Ovary (tissue), 7 donors: ENCODE measurements at regions not wholly inside any gene's neighbourhood (a gene's known extent, or its start where the extent isn't known, plus 50 kb on each side); places are given as distances from the start of the nearest gene placed in this dataset.

Experiments used
- DNase-seq, 5 donors: peaks; one replicate each; pipeline ENCODE4 v3.0.0-alpha.2; 2019 to 2020
- H3K27ac ChIP-seq, 2 donors: fragments of 200-600 bp; one replicate each; pipeline versions ENCODE4 v1.5.1 to v1.8.0; 2019 to 2022
- H3K27me3 ChIP-seq: fragments of 200-600 bp; one replicate; pipeline ENCODE4 v1.8.0; 2022
- H3K36me3 ChIP-seq: fragments of 200-600 bp; sonication (generic); one replicate; pipeline ENCODE4 v1.5.1; 2019
- H3K4me1 ChIP-seq: one replicate; pipeline ENCODE4 v1.8.1; 2013; ENCODE audit warnings: mild to moderate bottlenecking, moderate library complexity; ENCODE audit not compliant: insufficient read depth
- H3K4me3 ChIP-seq: fragments of 200-600 bp; sonication (generic); one replicate; pipeline ENCODE4 v1.5.1; 2017
- H3K9me3 ChIP-seq, 2 donors: fragments of 200-600 bp in 1 of 2; sonication (generic) in 1 of 2; one replicate each; pipeline versions ENCODE4 v1.5.1 to v1.8.1; 2013 to 2019; ENCODE audit warnings: mild to moderate bottlenecking in 1 of 2, moderate library complexity in 1 of 2
- CTCF ChIP-seq, 3 donors: fragments of 450-650 bp in 2 of 3; fragments of 200-600 bp in 1 of 3; IDR thresholded peaks; one replicate each; pipeline versions ENCODE4 v1.5.1 to v1.8.0; 2016 to 2022; ENCODE audit warnings: antibody characterized with exemption in 3 of 3, mild to moderate bottlenecking in 1 of 3
- EP300 ChIP-seq: sonication (generic); formaldehyde crosslinking; IDR thresholded peaks from one replicate; pipeline ENCODE4 v1.6.1; 2017; ENCODE audit warnings: antibody characterized with exemption
- POLR2A ChIP-seq: fragments of 450-650 bp; IDR thresholded peaks from one replicate; pipeline ENCODE4 v1.6.1; 2017; ENCODE audit warnings: antibody characterized with exemption, mild to moderate bottlenecking, moderate library complexity
- WGBS, 3 donors: extraction: QIAGEN DNeasy Blood & Tissue Kit in 1 of 3; methylation state at CpG; one replicate each; pipeline versions ENCODE4 v1.1.5 to v1.1.7; 2013 to 2017; 5-methylcytosine and 5-hydroxymethylcytosine counted together
- intact Hi-C, 4 donors: fragments of 100-400 bp; cut with DNase I; formaldehyde crosslinking; loops; one replicate each; pipeline versions ENCODE4 v1.11.0 to v1.15.1; 2022 to 2023
- donor health status: DM: no; HTN: no; CAD: no; lungs with moderate emphysema.
- donor health status: DM: no; HTN: no; CAD: no.
- donor health status: Bipolar disorder and iron deficiency.
- donor health status: DM: no; HTN: no; CAD: no.
- donor health status: DM: yes; HTN: yes; CAD: no.

DNA sequence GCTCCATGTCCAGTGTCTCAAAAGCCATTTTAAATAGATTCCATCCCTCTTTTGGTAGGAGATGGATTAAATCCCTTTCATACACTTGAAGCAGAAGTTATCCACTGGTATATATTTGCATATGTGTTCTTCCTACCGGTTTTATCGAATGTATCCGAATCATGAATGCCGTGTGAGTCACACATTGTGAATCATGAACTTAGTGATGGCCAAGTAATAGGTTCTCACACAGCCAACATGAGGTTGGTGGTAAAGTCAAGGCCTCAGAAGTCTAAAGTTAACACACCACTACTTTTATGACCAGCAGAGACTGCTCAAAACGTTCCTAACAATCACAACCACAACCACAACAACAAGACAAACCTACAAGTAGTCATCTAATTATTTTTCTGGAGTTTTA is 345.5 kb downstream of the THBS2 start:
- WGBS, 3 donors = 73 to 79% (median 78%) methylated on average over 5 of the region's 5 CpGs
- no peak overlapping the region for H3K27ac ChIP-seq
- no peak for DNase-seq
- no peaks in the 10 kb centered on the region for H3K27me3 ChIP-seq
- no peaks in the 10 kb centered on the region for H3K9me3 ChIP-seq
- TF ChIP-seq POLR2A (no peak), EP300 (no peak), CTCF (IDR thresholded peaks at IDR 0.05) (no peak)
- intact Hi-C loops = loop anchor here in 1 of 4 donors (5.0 to 10.0 kb wide), 2 partner anchors 577 to 734 kb away; no protein-coding TSS in a partner anchor
- H3K4me1 ChIP-seq = no peaks in the 10 kb centered on the region
- H3K36me3 ChIP-seq = no peaks in the 10 kb centered on the region
- no peak overlapping the region for H3K4me3 ChIP-seq

GRCh38 chr6:168906391-168906790 is 347.3 kb downstream of the THBS2 start:
- TF ChIP-seq POLR2A = no peak
- TF ChIP-seq EP300 = no peak
- no peak for TF ChIP-seq CTCF (IDR thresholded peaks at IDR 0.05)
- Histone ChIP-seq H3K27ac (no peak overlapping the region), H3K9me3 (no peaks in the 10 kb centered on the region), H3K4me3 (no peak overlapping the region), H3K4me1 (no peaks in the 10 kb centered on the region), H3K27me3 (no peaks in the 10 kb centered on the region), H3K36me3 (no peaks in the 10 kb centered on the region)
- WGBS, 3 donors = 47 to 72% (median 63%) methylated on average over 5 of the region's 5 CpGs
- no peak for DNase-seq
- intact Hi-C loops = loop anchor here in 1 of 4 donors (5.0 to 10.0 kb wide), 2 partner anchors 578 to 736 kb away; no protein-coding TSS in a partner anchor

- no peak for DNase-seq
- intact Hi-C loops = loop anchor here in 1 of 4 donors (5.0 to 10.0 kb wide), 2 partner anchors 579 to 737 kb away; no protein-coding TSS in a partner anchor
- H3K36me3 ChIP-seq = no peaks in the 10 kb centered on the region
- H3K27ac ChIP-seq = no peak overlapping the region
- WGBS, 3 donors = 88 to 93% (median 92%) methylated on average over 7 of the region's 7 CpGs
- no peaks in the 10 kb centered on the region for H3K27me3 ChIP-seq
- no peaks in the 10 kb centered on the region for H3K4me1 ChIP-seq
- no peaks in the 10 kb centered on the region for H3K9me3 ChIP-seq
- TF ChIP-seq EP300 = no peak
- TF ChIP-seq POLR2A = no peak
- no peak overlapping the region for H3K4me3 ChIP-seq
Observed at GRCh38 chr6:168905451-168906090, 348.1 kb downstream of the THBS2 start.

DNA sequence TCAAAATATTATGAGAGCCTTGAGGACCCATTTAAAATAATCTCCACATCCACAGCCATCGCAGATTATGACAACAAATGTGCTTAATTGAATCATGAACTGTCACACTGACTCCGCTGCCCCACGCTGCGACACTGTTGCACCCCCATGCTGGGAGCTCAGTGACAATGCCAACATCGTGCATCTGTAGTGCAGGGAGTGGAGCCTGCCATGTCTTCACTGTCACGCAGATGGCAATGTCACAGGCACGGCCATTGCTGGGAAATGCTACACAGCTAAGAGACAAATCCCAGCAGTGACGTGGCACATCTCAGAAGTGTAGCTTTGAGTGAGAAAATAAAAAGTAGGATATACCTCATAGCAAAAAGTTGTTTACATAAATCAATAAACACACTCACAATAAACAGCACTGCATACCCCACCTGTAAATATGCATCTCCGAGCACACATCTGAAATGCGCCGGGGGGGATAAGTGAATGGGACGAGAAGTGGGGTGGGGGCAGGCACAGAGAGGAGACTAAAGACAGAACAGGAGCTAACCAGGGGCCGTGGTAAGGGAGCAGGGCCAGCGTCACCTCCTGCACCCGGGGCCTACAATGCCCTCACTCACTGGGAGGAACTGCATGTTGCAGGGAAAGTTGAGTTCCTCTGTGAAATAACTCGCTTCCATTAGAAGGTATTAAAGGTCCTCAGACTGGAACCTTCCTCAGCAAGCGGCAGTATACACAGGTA is 349.9 kb downstream of the THBS2 start:
- Histone ChIP-seq H3K9me3 (no peaks in the 10 kb centered on the region), H3K27ac (no peak overlapping the region), H3K36me3 (no peaks in the 10 kb centered on the region), H3K4me3 (no peak overlapping the region), H3K27me3 (no peaks in the 10 kb centered on the region), H3K4me1 (no peaks in the 10 kb centered on the region)
- intact Hi-C loops = loop anchor here in 1 of 4 donors (10.0 kb wide), 1 partner anchor 581 kb away; no protein-coding TSS in a partner anchor
- no peak for DNase-seq
- no peak for TF ChIP-seq POLR2A
- 89 to 91% (median 90%) methylated on average over 17 of the region's 17 CpGs for WGBS, 3 donors

- intact Hi-C loops = loop anchor here in 1 of 4 donors (10.0 kb wide), 1 partner anchor 583 kb away; no protein-coding TSS in a partner anchor
- 79 to 91% (median 84%) methylated on average over 6 of the region's 6 CpGs for WGBS, 3 donors
Observed at GRCh38 chr6:168902075-168902474, 351.6 kb downstream of the THBS2 start.

More at GRCh38 chr6:168902075-168902474, 351.6 kb downstream of the THBS2 start:
- DNase-seq = no peak
- H3K4me1 ChIP-seq = no peaks in the 10 kb centered on the region
- no peak overlapping the region for H3K27ac ChIP-seq
- H3K27me3 ChIP-seq = no peaks in the 10 kb centered on the region
- H3K9me3 ChIP-seq = no peaks in the 10 kb centered on the region
- no peak for TF ChIP-seq POLR2A
- TF ChIP-seq EP300 = no peak
- TF ChIP-seq CTCF (IDR thresholded peaks at IDR 0.05) = no peak
- H3K4me3 ChIP-seq = no peak overlapping the region
- no peaks in the 10 kb centered on the region for H3K36me3 ChIP-seq
